GM23338 (cell line): ENCODE measurements at regions not wholly inside any gene's neighbourhood (a gene's known extent, or its start where the extent isn't known, plus 50 kb on each side); places are given as distances from the start of the nearest gene placed in this dataset.

Source experiments
- ATAC-seq: fragments of 200-7000 bp; cut with Tn5 transposase; 3 replicates; pipeline ENCODE4 v1.9.1; 2020
- DNase-seq: peaks from one replicate; pipeline ENCODE4 v3.0.0-alpha.2; 2015; ENCODE audit warnings: low spot score
- H2AFZ ChIP-seq: fragments of 200-600 bp; sonication (generic); 2 replicates; pipeline ENCODE4 v1.8.0; 2016; ENCODE audit warnings: antibody characterized with exemption, mild to moderate bottlenecking, moderate library complexity
- H3F3A ChIP-seq: fragments of 200-600 bp; sonication (generic); replicated peaks from 2 replicates; pipeline ENCODE4 v1.8.0; 2017; ENCODE audit warnings: antibody characterized with exemption, mixed run types, low read depth
- H3K27ac ChIP-seq: fragments of 200-600 bp; sonication (generic); 2 replicates; pipeline ENCODE4 v1.6.1; 2016; ENCODE audit warnings: low read depth
- H3K27me3 ChIP-seq: fragments of 200-600 bp; sonication (generic); 2 replicates; pipeline ENCODE4 v1.8.0; 2016; ENCODE audit warnings: mild to moderate bottlenecking, mixed run types, moderate library complexity; ENCODE audit not compliant: insufficient read depth
- H3K36me3 ChIP-seq: fragments of 200-600 bp; sonication (generic); 2 replicates; pipeline ENCODE4 v1.8.0; 2016; ENCODE audit warnings: mild to moderate bottlenecking; ENCODE audit not compliant: insufficient read depth
- H3K4me1 ChIP-seq: fragments of 200-600 bp; sonication (generic); 2 replicates; pipeline ENCODE4 v1.8.0; 2016; ENCODE audit warnings: mild to moderate bottlenecking, moderate library complexity; ENCODE audit not compliant: insufficient read depth
- H3K4me2 ChIP-seq: fragments of 200-600 bp; sonication (generic); 2 replicates; pipeline ENCODE4 v1.7.1; 2017; ENCODE audit warnings: mixed run types
- H3K4me3 ChIP-seq: fragments of 200-600 bp; sonication (generic); 2 replicates; pipeline ENCODE4 v1.6.1; 2016; ENCODE audit warnings: mixed run types
- H3K79me2 ChIP-seq: fragments of 200-600 bp; sonication (generic); replicated peaks from 2 replicates; pipeline ENCODE4 v1.8.0; 2017; ENCODE audit warnings: mild to moderate bottlenecking; ENCODE audit not compliant: insufficient read depth
- H3K9me2 ChIP-seq: fragments of 200-600 bp; sonication (generic); 2 replicates; pipeline ENCODE4 v1.8.0; 2017; ENCODE audit not compliant: insufficient read depth
- H4K20me1 ChIP-seq: fragments of 200-600 bp; sonication (generic); replicated peaks from 2 replicates; pipeline ENCODE4 v1.8.0; 2017; ENCODE audit warnings: mild to moderate bottlenecking; ENCODE audit not compliant: insufficient read depth
- H3K27ac Mint-ChIP-seq: 2 replicates; pipeline ENCODE4 v1.8.0; 2020; ENCODE audit warnings: inconsistent platforms, mild to moderate bottlenecking, moderate library complexity, mixed read lengths
- H3K27me3 Mint-ChIP-seq: 3 replicates; pipeline ENCODE4 v1.8.0; 2022; ENCODE audit warnings: low read depth, mild to moderate bottlenecking, moderate library complexity, mixed read lengths, inconsistent platforms; ENCODE audit not compliant: insufficient read depth, poor library complexity
- H3K36me3 Mint-ChIP-seq: 3 replicates; pipeline ENCODE4 v1.8.0; 2021; ENCODE audit warnings: low read depth, mild to moderate bottlenecking, inconsistent platforms, moderate library complexity, mixed read lengths
- H3K4me1 Mint-ChIP-seq: 3 replicates; pipeline ENCODE4 v1.8.0; 2020; ENCODE audit warnings: mild to moderate bottlenecking, inconsistent platforms, mixed read lengths
- H3K4me3 Mint-ChIP-seq: 3 replicates; pipeline ENCODE4 v1.8.0; 2021; ENCODE audit warnings: moderate library complexity, mild to moderate bottlenecking, inconsistent platforms, mixed read lengths
- H3K9me3 Mint-ChIP-seq: 3 replicates; pipeline ENCODE4 v1.8.0; 2020; ENCODE audit warnings: moderate library complexity, mild to moderate bottlenecking, inconsistent platforms, mixed read lengths
- CREB1 ChIP-seq: fragments of 250-450 bp; sonication (Bioruptor Pico); IDR thresholded peaks from 2 replicates; pipeline ENCODE4 v1.5.0; 2020; ENCODE audit warnings: low read depth, mild to moderate bottlenecking, moderate library complexity
- CTCF ChIP-seq, 2 experiments: fragments of 200-600 bp in 1 of 2; sonication (generic) in 1 of 2; conservative IDR thresholded peaks; 2 replicates each; pipeline versions ENCODE4 v1.5.1 to v1.6.1; 2016 to 2017; ENCODE audit warnings: antibody characterized with exemption in 2 of 2, low read depth in 2 of 2, mild to moderate bottlenecking in 2 of 2, moderate library complexity in 1 of 2
- ETS1 ChIP-seq: IDR thresholded peaks from 2 replicates; pipeline ENCODE4 v1.6.1; 2016; ENCODE audit warnings: antibody characterized with exemption
- EZH2 ChIP-seq: fragments of 200-600 bp; sonication (generic); IDR thresholded peaks from one replicate; pipeline ENCODE4 v1.8.0; 2017; ENCODE audit warnings: antibody characterized with exemption, mild to moderate bottlenecking, low read depth; ENCODE audit not compliant: unreplicated experiment
- NANOG ChIP-seq: IDR thresholded peaks from 2 replicates; pipeline ENCODE4 v1.6.1; 2016; ENCODE audit warnings: antibody characterized with exemption, borderline replicate concordance
- POLR2AphosphoS5 ChIP-seq: IDR thresholded peaks from 2 replicates; pipeline ENCODE4 v1.6.1; 2016; ENCODE audit warnings: antibody characterized with exemption, low read depth
- ZNF331 ChIP-seq: fragments of 250-450 bp; sonication (Bioruptor Pico); IDR thresholded peaks from 2 replicates; pipeline ENCODE4 v1.5.0; 2020; ENCODE audit warnings: low read depth, mild to moderate bottlenecking, moderate library complexity
- ZNF462 ChIP-seq: fragments of 250-450 bp; sonication (Bioruptor Pico); IDR thresholded peaks from 2 replicates; pipeline ENCODE4 v1.5.0; 2020; ENCODE audit warnings: mild to moderate bottlenecking, moderate library complexity

GRCh38 chr18:54679318-54680149 is 88.5 kb downstream of the DYNAP start:
- no peaks in the 10 kb centered on the region for H3K27me3 Mint-ChIP-seq
- H3K4me1 ChIP-seq, result no peaks in the 10 kb centered on the region
- no peaks in the 10 kb centered on the region for H3K27me3 ChIP-seq
- DNase-seq (peak; percentile 69), ATAC-seq (peak; percentile 55)
- no peaks in the 10 kb centered on the region for H3K36me3 ChIP-seq
- H3K27ac Mint-ChIP-seq, result no peak overlapping the region
- no peaks in the 10 kb centered on the region for H3K79me2 ChIP-seq
- H3K4me1 Mint-ChIP-seq, result peaks cover 2% of the 10 kb centered on the region; the same call in 2 of the 3 replicates
- no peak overlapping the region for H3K27ac ChIP-seq
- peaks cover 2% of the 10 kb centered on the region; the same call in 1 of the 3 replicates for H3K9me3 Mint-ChIP-seq
- no peak overlapping the region for H3K4me3 Mint-ChIP-seq
- no peak overlapping the region for H3K4me3 ChIP-seq
- no peaks in the 10 kb centered on the region for H4K20me1 ChIP-seq
- no peaks in the 10 kb centered on the region for H3K9me2 ChIP-seq
- H3K36me3 Mint-ChIP-seq, result no peaks in the 10 kb centered on the region
- H3F3A ChIP-seq, result no peaks in the 10 kb centered on the region
- TF ChIP-seq CTCF (conservative IDR thresholded peaks at IDR 0.05; ENCODE audit: low read depth in 2 of 2), result peak; percentile 74 to 84
- no peak for TF ChIP-seq ETS1
- no peak overlapping the region for H2AFZ ChIP-seq
- no peak overlapping the region for H3K4me2 ChIP-seq

- peaks cover 1% of the 10 kb centered on the region for H3K27me3 Mint-ChIP-seq
- Histone ChIP-seq H3K27me3 (no peaks in the 10 kb centered on the region), H3K27ac (no peak overlapping the region), H3K36me3 (no peaks in the 10 kb centered on the region), H3K9me2 (no peaks in the 10 kb centered on the region), H3F3A (no peaks in the 10 kb centered on the region), H3K4me2 (no peak overlapping the region), H3K79me2 (no peaks in the 10 kb centered on the region), H3K4me1 (no peaks in the 10 kb centered on the region), H4K20me1 (no peaks in the 10 kb centered on the region), H3K4me3 (no peak overlapping the region), H2AFZ (no peak overlapping the region)
- peak; percentile 69; the same call in 2 of the 3 replicates for ATAC-seq
- H3K4me3 Mint-ChIP-seq, result no peak overlapping the region
- no peaks in the 10 kb centered on the region for H3K36me3 Mint-ChIP-seq
- peaks cover 7% of the 10 kb centered on the region; the same call in 2 of the 3 replicates for H3K4me1 Mint-ChIP-seq
- DNase-seq, result peak; percentile 60
- H3K27ac Mint-ChIP-seq, result no peak overlapping the region
- no peaks in the 10 kb centered on the region for H3K9me3 Mint-ChIP-seq
- TF ChIP-seq CREB1 (CRISPR knock-in tag), result no peak
- TF ChIP-seq ZNF331, result no peak
- no peak for TF ChIP-seq EZH2
- TF ChIP-seq NANOG, result no peak
- TF ChIP-seq POLR2AphosphoS5, result no peak
- no peak for TF ChIP-seq ZNF462
These were observed 93.7 kb downstream of the DYNAP start for GRCh38 chr18:54684784-54685183.
